M059J (cell line): ENCODE measurements at regions not wholly inside any gene's neighbourhood (a gene's known extent, or its start where the extent isn't known, plus 50 kb on each side); places are given as distances from the start of the nearest gene placed in this dataset.
"Not testable (repeated sequence)": the region's sequence is repeated elsewhere in the genome, so short reads cannot be mapped to it uniquely, and the experiment has no call there.

ENCODE experiments used
- DNase-seq: peaks from one replicate; pipeline ENCODE4 v3.0.0-alpha.2; 2012; ENCODE audit warnings: low read depth

GRCh38 chr1:245026247-245026646 is 128.5 kb upstream of the KIF26B start:
- no peak for DNase-seq

GRCh38 chr1:245025525-245025924 is 129.3 kb upstream of the KIF26B start:
- DNase-seq, result no peak

GRCh38 chr1:245023222-245023621 is 131.6 kb upstream of the KIF26B start:
- DNase-seq, result no peak

- no peak for DNase-seq
These were observed 134.8 kb upstream of the KIF26B start for GRCh38 chr1:245019910-245020486.

- no peak for DNase-seq
These were observed 138.1 kb upstream of the KIF26B start for GRCh38 chr1:245016700-245017099.

GRCh38 chr1:245015031-245015430 is 139.8 kb upstream of the KIF26B start:
- no peak for DNase-seq

- no peak for DNase-seq
These were observed 140.3 kb upstream of the KIF26B start for GRCh38 chr1:245014247-245015029.

GRCh38 chr1:245010018-245010614 is 144.7 kb upstream of the KIF26B start:
- DNase-seq, result no peak

- DNase-seq, result peak; percentile 44
These were observed 144.4 kb upstream of the HNRNPU start for GRCh38 chr1:245008761-245009160.

GRCh38 chr1:245007852-245008251 is 143.5 kb upstream of the HNRNPU start:
- DNase-seq, result peak; percentile 43

- no peak for DNase-seq
These were observed 138.9 kb upstream of the HNRNPU start for GRCh38 chr1:245003246-245003645.

GRCh38 chr1:245001252-245001651 is 136.9 kb upstream of the HNRNPU start:
- DNase-seq, result no peak

GRCh38 chr1:245000872-245001188 is 136.5 kb upstream of the HNRNPU start:
- no peak for DNase-seq

- not testable (repeated sequence) for DNase-seq
These were observed 135.3 kb upstream of the HNRNPU start for GRCh38 chr1:244999644-245000043.

GRCh38 chr1:244998717-244999346 is 134.5 kb upstream of the HNRNPU start:
- no peak for DNase-seq

GRCh38 chr1:244995602-244996400 is 131.5 kb upstream of the HNRNPU start:
- no peak for DNase-seq

GRCh38 chr1:244992833-244993232 is 128.5 kb upstream of the HNRNPU start:
- peak; percentile 55 for DNase-seq

GRCh38 chr1:244989813-244990212 is 125.5 kb upstream of the HNRNPU start:
- DNase-seq, result peak; percentile 53

- no peak for DNase-seq
These were observed 124.2 kb upstream of the HNRNPU start for GRCh38 chr1:244988521-244988920.

- no peak for DNase-seq
These were observed 116.3 kb upstream of the HNRNPU start for GRCh38 chr1:244980605-244981004.

GRCh38 chr1:244974550-244974949 is 110.2 kb upstream of the HNRNPU start:
- DNase-seq, result no peak

- no peak for DNase-seq
These were observed 109.8 kb upstream of the HNRNPU start for GRCh38 chr1:244974106-244974505.
